Ishikawa (cell line): ENCODE measurements at regions not wholly inside any gene's neighbourhood (a gene's known extent, or its start where the extent isn't known, plus 50 kb on each side); places are given as distances from the start of the nearest gene placed in this dataset.

Source experiments
- CEBPB ChIP-seq: IDR thresholded peaks from 2 replicates; pipeline ENCODE4 v1.6.1; 2012
- CREB1 ChIP-seq: IDR thresholded peaks from 2 replicates; pipeline ENCODE4 v1.6.1; 2012; ENCODE audit warnings: low read depth
- EGR1 ChIP-seq: IDR thresholded peaks from 2 replicates; pipeline ENCODE4 v1.6.1; 2012
- EP300 ChIP-seq: IDR thresholded peaks from 2 replicates; pipeline ENCODE4 v1.6.1; 2012; ENCODE audit warnings: borderline replicate concordance
- FOXM1 ChIP-seq: IDR thresholded peaks from 2 replicates; pipeline ENCODE4 v1.6.1; 2012; ENCODE audit warnings: low read depth, borderline replicate concordance
- NFIC ChIP-seq: IDR thresholded peaks from 2 replicates; pipeline ENCODE4 v1.6.1; 2012
- RAD21 ChIP-seq: IDR thresholded peaks from 2 replicates; pipeline ENCODE4 v1.6.1; 2012; ENCODE audit warnings: low read depth
- REST ChIP-seq: IDR thresholded peaks from 2 replicates; pipeline ENCODE4 v1.6.1; 2012; ENCODE audit warnings: low read depth, mild to moderate bottlenecking
- TAF1 ChIP-seq: IDR thresholded peaks from 2 replicates; pipeline ENCODE4 v1.6.1; 2012; ENCODE audit warnings: low read depth, mild to moderate bottlenecking
- TCF12 ChIP-seq: IDR thresholded peaks from 2 replicates; pipeline ENCODE4 v1.6.1; 2012; ENCODE audit warnings: low read depth
- TEAD4 ChIP-seq: IDR thresholded peaks from 2 replicates; pipeline ENCODE4 v1.6.1; 2012
- USF1 ChIP-seq: IDR thresholded peaks from 2 replicates; pipeline ENCODE4 v1.6.1; 2012
- YY1 ChIP-seq: IDR thresholded peaks from 2 replicates; pipeline ENCODE4 v1.6.1; 2012; ENCODE audit warnings: low read depth
- ZBTB7A ChIP-seq: IDR thresholded peaks from 2 replicates; pipeline ENCODE4 v1.6.1; 2012; ENCODE audit warnings: low read depth
- TF ChIP-seq, protein P1 (sequence below): IDR thresholded peaks from 2 replicates; pipeline ENCODE4 v1.6.1; 2012

GRCh38 chrX:113892401-113892800 is 691.5 kb upstream of the HTR2C start:
- TF ChIP-seq TCF12 (no peak), NFIC (no peak), CREB1 (no peak), TAF1 (no peak), YY1 (no peak), ZBTB7A (no peak), FOXM1 (no peak), RAD21 (no peak), EP300 (no peak), EGR1 (no peak)
- TF ChIP-seq, protein P1, sequence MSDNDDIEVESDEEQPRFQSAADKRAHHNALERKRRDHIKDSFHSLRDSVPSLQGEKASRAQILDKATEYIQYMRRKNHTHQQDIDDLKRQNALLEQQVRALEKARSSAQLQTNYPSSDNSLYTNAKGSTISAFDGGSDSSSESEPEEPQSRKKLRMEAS: no peak

DNA sequence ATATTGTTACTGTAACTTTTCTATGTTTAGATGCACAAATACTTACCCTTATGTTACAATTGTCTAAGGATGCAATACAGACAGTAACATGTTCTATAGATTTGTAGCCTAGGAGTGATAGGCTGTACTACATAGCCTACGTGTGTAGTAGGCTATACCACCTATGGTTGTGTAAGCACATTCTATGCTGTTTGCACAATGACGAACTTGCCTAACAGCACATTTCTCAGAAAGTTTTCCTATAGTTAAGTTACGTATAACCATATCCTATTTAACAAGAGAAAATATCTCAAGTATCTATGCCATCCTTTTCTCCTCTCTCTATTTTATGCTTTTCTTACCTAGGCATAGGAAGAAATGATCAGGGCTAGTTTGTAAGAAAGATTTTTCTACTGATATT is 710.8 kb upstream of the HTR2C start:
- TF ChIP-seq TEAD4 (no peak), EP300 (no peak), ZBTB7A (no peak), TAF1 (no peak), REST (no peak), FOXM1 (no peak), RAD21 (no peak), TCF12 (no peak), USF1 (no peak), EGR1 (no peak), CEBPB (no peak), YY1 (no peak), CREB1 (no peak), NFIC (no peak)
- TF ChIP-seq, protein P1: no peak

DNA sequence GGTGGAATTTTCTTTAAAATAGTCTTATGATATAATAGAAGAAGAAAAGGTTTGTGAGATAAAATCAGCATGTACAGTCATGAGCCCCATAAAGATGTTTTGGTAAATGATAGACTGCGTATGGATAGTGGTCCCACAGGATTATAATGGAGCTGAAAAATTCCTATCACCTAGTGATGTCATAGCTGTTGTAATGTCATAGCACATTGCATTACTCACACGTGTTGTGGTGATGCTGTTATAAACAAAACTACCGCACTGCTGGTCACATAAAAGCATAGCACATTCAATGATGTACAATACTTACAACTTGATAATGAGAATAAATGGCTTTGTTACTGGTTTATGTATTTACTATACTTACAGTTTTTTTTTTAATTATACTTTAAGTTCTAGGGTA is 715.2 kb upstream of the HTR2C start:
- TF ChIP-seq, protein P1: no peak
- no peak for TF ChIP-seq USF1
- no peak for TF ChIP-seq CREB1
- TF ChIP-seq EP300: no peak
- TF ChIP-seq TCF12: no peak
- TF ChIP-seq RAD21: no peak
- TF ChIP-seq NFIC: no peak
- TF ChIP-seq REST: no peak
- TF ChIP-seq TEAD4: no peak
- TF ChIP-seq EGR1: no peak
- no peak for TF ChIP-seq FOXM1
- TF ChIP-seq ZBTB7A: no peak
- no peak for TF ChIP-seq YY1
- TF ChIP-seq TAF1: no peak
- TF ChIP-seq CEBPB: no peak

- TF ChIP-seq NFIC: no peak
- TF ChIP-seq, protein P1: no peak
- TF ChIP-seq EP300: no peak
- TF ChIP-seq EGR1: no peak
- TF ChIP-seq ZBTB7A: no peak
- TF ChIP-seq TAF1: no peak
- TF ChIP-seq YY1: no peak
Measured at GRCh38 chrX:113868177-113868576, 715.7 kb upstream of the HTR2C start.

DNA sequence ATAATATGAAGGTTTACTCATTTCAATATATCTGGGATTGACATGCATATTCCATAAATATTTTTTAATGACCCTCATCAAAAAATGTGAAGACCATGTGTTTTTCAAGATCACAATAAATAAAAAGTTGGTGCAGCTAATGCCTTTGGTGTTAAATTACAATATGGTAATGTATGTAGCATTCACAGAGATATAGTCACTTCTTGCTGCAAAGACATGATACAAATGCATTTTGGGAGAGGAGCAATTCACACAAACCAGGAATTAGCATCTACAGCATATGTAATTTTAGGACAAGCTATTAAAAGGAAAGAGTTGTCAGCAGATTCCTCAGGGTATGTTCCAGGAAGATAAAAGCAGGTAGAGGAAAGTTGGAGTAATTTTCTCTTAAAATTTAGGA is 734.5 kb upstream of the HTR2C start:
- TF ChIP-seq TCF12 (no peak), EP300 (no peak), USF1 (no peak), TAF1 (no peak), FOXM1 (no peak), YY1 (no peak), NFIC (no peak), REST (no peak), TEAD4 (no peak)
- TF ChIP-seq, protein P1: no peak
